Hematopoietic multipotent progenitor cell (in vitro differentiated cells): ENCODE measurements at regions not wholly inside any gene's neighbourhood (a gene's known extent, or its start where the extent isn't known, plus 50 kb on each side); places are given as distances from the start of the nearest gene placed in this dataset.

Experiments
- DNase-seq, 3 donors: peaks; one replicate each; pipeline ENCODE4 v3.0.0-alpha.2; 2011 to 2015; ENCODE audit warnings: low read depth in 2 of 3, low spot score in 2 of 3

DNA sequence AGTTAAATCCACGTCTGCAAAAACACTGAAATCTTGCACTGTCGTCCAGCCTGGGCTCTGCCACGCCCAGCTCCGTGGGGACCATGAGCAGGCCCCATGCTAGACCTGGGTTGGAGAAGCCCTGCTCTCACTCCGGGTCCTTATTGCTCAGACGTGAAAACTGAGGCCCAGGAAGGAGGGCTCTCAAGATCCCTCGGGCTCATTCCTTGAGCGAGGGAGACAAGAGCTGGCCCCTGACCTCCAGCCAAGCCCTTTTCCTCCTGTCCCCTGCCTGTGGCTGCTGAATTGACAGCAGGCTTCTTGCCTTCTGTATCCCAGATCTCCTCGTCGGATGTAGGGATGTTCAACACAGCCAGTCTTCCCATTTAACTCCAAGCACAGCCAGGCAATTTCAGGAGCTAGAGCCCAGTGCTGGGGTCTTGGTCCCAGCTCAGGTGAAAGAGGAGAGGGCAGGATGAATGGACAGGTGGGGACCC, 109.5 kb downstream of the CPZ start:
- no peak for DNase-seq

DNA sequence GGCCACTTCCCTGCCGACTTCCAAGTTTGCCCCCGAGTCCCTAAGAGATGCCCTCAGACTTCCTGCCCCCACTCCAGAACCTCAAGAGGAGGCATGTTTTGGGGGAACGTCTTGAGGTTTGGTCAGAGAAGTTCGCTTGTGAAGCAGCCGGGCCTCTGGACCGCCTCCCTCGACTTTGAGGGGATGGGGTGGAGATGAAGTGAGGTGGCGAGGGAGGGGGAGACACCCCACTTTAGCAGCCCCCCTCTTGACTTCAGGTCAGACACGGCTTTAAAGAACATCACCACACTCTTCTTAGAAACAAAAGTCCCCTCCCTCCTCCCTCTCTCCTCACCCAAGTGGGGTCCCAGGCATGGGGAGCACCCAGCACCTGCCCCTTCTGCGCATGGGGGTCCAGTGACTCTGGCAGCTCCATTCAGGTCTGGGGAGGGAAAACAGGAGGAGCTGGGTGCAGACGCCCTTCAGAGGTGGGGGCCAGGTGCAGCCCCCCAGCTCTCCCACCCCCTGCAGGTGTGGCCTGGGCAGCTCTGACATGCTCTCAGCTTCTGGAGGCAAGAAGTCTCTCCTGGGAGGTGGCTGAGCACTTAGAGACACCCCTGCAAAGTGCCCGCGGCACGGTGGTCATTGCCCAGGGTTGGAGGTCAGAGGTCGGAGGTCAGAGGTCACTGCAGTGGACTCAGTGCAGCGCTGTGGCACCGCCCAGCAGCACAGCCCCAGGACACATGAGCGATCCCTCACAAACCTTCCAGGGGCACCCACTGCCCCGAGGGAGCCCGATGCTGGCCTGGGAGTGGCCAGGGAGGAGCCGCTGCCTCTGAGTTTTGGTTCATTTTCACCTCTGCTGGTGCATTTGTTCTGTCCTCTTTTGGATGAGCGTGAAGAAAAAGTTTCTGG, 108.8 kb downstream of the CPZ start:
- DNase-seq: no peak

DNA sequence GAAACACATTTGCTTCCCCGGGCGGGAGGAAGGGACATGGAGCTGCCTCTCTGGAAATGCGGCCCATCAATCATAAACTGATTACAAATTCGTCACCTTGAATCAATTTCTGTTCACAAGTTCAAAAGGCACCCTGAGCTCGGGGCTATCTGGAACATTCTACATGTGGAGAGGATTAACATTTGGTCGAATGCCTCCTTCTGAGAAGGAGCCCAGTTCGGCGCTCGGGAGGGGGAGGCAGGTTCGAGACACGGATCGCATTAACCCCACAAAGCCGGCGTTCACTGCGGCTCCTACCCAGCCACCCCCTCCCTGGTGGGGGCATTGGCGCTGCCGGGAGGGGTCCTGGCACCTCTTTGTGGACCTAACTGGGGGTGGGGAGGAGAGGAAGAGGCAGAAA, 108.0 kb downstream of the CPZ start:
- no peak for DNase-seq

DNA sequence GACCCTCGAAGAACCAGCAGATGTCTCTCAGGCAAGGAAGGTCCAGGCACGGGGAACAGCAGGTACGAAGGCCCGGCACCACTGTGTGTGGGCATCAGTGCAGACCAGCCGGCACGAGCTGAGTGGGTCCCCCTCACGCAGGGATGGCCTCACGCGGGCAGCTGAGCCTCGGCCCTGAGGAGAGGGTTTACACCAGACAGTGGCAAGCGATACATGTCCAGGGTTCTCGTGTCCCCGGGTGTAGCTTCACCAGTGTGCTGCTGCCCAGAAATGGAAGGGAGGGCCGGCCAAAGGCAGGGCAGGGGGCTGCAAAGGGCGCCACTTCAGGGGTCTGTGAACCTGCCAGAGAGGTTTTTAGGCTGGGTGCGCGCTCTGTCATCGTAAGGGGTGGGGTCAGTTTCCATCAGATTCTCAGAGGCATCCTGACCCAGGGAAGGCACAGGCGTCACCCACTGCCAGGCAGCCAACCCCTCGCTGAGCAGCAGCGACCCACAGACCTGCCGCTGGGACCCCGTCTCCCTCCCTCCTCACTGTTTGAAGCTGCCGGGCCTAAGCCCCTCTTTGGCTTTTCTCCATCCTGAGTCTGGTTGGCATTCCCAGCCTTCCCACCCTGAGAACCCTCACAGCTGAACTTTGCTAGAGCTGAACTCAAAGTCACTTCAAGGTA, 107.0 kb downstream of the CPZ start:
- DNase-seq: no peak

- no peak for DNase-seq
Measured at GRCh38 chr4:8699063-8699385, 106.5 kb downstream of the CPZ start.

DNA sequence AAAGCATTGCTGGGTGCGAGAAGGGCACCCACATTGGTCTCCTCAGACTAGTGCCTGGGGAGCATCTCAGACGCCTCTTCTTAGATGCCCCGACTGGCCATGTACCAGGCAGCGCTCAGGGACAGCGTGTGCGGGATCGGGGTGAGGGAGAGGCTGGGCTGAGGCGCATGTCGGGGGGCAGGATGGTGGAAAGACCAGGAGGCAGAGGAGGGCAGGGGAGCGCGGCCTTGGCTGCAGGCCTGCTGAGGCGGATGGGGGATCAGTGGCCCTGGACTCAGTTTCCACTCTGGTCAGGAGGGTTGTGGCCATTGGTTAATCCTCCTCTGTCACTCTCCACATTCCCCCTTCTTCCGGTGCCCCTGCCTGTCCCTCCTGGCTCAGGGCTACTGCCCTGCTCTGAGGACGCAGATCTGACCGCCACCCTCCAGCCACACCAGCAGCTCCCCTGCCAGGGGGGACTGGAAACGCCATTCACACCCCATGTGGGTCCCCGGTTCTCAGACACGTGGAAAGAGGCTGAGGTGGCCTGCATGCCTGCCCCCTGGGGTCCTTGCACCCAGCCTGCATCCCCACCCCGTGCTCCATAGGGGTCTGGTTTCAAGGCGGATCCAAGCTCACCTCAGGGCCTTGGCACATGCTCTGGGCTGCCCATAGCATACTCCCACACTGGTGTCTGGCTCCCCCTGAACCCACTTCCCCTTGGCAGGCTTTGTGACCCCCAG, 105.9 kb downstream of the CPZ start:
- DNase-seq: no peak

GRCh38 chr4:8697826-8698225, 105.3 kb downstream of the CPZ start:
- no peak for DNase-seq

DNA sequence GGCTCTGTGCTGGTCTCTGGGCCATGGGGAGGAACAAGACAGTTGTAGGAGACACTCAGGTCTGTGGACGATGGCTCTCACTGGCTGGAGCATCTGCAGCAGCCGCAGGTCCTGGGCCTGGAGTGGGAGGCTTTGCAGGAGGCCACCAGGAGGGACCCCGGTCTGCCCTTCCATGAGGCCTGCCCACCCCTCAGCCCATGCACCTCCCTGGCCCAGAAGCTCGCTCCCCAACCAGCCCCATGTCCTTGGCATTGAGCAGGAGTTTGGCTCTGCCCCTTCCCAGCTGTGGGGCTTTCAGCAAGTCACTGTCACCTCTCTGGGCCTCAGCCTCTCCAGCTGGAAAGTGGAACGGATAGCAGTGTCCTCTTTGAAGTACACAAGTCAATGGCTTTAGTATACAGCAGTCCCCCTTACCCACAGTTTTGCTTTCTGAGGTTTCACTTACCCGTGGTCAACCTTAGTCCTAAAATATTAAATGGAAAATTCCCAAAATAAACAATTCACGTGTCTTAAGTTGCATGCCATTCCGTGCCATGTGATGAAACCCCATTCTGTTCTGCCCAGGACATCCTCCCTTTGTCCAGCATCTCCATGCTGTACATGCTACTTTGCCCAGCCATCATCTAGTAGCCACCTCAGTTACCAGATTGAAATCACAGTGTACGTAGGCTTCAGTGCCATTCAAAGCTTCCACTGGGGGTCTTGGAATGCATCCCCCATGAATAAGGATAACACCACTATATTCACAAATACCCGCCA, 104.0 kb downstream of the CPZ start:
- DNase-seq: no peak

- no peak for DNase-seq
Measured at GRCh38 chr4:8695237-8696219, 103.0 kb downstream of the CPZ start.

- no peak for DNase-seq
Measured at GRCh38 chr4:8694651-8695151, 102.1 kb downstream of the CPZ start.

DNA sequence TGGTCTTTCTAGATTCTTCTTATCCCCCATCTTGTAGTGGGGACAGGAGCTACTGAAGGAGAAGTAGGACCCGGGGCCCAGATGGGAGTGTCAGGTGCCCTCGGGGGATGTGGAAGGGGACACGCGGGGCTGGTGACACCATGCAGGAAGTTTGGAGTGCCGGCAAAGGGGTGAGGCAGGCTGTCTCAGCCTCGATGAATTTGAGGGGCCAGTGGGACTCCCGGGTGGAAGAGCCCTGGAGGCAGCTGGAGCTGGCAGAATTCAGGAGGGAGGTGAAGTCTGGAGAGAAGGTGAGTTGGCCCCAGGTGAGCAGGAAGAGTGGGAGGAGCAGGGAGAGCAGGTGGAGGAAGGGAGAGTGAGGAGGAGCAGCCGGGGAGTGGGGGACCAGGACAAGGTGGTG, 101.7 kb downstream of the CPZ start:
- DNase-seq: no peak

DNA sequence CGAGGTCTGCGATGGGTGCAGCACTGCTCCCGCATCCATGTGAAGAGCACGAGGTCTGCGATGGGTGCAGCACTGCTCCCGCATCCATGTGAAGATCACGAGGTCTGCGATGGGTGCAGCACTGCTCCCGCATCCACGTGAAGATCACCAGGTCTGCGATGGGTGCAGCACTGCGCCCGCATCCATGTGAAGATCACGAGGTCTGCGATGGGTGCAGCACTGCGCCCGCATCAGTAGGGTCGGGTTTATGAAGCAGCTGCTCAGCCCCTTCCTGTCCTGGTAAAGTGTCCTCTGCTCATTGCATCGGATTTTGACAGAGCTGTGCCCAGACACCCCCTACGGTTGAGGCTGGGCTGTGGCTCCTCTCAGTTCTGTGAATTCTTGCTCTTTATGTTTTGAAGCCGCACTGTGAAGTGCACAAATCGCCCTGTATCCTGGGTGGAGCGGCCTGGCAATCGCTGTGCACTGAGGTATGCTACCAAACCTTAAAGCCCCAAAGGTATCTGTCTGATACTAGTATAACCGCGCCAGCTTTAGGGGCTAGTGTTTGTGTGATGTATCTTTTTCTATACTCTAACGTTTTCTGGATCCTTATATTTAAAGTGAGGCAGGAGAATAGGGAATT, 98.7 kb downstream of the CPZ start:
- no peak for DNase-seq

DNA sequence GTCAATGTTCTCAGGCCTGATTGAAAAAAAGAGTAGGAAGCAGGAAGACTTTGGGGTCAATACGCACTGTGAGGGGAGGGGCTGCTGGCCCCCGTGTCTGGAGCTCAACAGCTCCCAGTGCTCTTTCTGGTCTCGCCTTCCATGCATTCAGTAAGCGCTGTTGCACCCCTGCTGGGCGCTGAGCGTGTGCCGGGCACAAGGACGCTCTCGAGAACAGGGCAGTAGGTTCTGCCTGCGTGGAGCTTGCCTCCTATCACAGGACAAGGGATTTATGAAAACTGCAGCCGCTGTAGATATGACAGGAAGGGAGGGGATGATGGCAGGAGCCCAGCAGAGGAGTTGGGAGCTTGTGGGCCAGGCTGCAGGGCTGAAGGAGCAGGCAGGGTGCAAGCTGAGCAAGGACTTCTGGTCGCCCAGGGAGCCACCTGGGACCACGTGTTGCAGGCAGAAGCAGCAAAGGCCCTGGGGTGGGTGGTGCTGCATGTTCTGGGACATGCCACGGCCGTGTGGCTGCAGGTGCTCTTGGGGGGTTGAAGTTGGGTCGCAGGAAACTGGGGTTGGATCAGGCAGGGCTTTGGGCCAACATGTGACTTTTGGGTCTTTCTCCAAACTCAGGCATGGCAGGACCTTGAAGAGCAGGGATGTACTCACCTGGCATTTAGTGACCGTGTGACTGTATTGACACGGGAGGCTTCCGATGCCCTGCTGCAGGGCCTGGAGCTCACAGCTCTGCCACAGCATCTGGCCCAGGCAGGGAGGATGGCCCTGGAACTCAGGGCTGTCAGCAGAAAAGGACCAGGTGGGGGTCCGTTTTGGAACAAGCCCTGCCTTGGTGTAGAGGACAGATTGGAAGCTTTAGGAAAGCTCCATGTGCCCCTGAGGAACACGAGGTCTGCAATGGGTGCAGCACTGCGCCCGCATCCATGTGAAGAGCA, 97.9 kb downstream of the CPZ start:
- no peak for DNase-seq

GRCh38 chr4:8689741-8690140, 97.2 kb downstream of the CPZ start:
- DNase-seq: no peak

- DNase-seq: no peak
Measured at GRCh38 chr4:8688908-8689445, 96.4 kb downstream of the CPZ start.

GRCh38 chr4:8688041-8688907, 95.7 kb downstream of the CPZ start:
- DNase-seq: peak in 2 of 3 donors; percentile 17 to 29

GRCh38 chr4:8687083-8687482, 94.5 kb downstream of the CPZ start:
- no peak for DNase-seq
